Astrocyte (in vitro differentiated cells and primary cell): ENCODE measurements at regions not wholly inside any gene's neighbourhood (a gene's known extent, or its start where the extent isn't known, plus 50 kb on each side); places are given as distances from the start of the nearest gene placed in this dataset.

Experiments used
- EZH2 ChIP-seq: IDR thresholded peaks from 2 replicates; pipeline ENCODE4 v1.6.1; 2012; ENCODE audit warnings: mild to moderate bottlenecking, low read length, inconsistent platforms; ENCODE audit not compliant: insufficient read depth
- TF ChIP-seq, protein P1 (sequence below): IDR thresholded peaks from 2 replicates; pipeline ENCODE4 v1.5.1; 2011; ENCODE audit warnings: low read depth, mild to moderate bottlenecking, inconsistent platforms, low read length, moderate library complexity; ENCODE audit not compliant: insufficient read depth

DNA sequence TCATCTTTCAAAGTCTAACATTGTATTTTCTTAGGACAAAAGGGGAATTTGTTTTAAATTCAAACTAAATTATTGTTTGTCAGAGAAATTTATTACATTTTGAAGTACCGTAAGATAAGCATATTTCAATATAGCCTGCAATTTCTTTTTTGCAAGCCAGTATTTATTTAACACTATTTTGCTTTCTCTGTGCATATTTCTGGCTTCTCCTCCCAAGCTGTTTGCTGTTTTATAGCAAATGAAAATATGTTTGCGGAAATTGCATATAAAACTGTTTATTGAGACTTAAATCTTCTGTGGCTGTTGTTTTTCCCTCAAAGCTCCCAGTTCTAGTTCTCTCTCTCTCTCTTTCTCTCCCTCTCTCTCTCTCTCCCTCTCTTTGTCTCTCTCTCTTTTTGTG, 866.8 kb downstream of the FAM181B start:
- TF ChIP-seq, protein P1, sequence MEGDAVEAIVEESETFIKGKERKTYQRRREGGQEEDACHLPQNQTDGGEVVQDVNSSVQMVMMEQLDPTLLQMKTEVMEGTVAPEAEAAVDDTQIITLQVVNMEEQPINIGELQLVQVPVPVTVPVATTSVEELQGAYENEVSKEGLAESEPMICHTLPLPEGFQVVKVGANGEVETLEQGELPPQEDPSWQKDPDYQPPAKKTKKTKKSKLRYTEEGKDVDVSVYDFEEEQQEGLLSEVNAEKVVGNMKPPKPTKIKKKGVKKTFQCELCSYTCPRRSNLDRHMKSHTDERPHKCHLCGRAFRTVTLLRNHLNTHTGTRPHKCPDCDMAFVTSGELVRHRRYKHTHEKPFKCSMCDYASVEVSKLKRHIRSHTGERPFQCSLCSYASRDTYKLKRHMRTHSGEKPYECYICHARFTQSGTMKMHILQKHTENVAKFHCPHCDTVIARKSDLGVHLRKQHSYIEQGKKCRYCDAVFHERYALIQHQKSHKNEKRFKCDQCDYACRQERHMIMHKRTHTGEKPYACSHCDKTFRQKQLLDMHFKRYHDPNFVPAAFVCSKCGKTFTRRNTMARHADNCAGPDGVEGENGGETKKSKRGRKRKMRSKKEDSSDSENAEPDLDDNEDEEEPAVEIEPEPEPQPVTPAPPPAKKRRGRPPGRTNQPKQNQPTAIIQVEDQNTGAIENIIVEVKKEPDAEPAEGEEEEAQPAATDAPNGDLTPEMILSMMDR = no peak
- no peak for TF ChIP-seq EZH2
